ENCODE measurements at regions not wholly inside any gene's neighbourhood (a gene's known extent, or its start where the extent isn't known, plus 50 kb on each side); places are given as distances from the start of the nearest gene placed in this dataset.

DNA sequence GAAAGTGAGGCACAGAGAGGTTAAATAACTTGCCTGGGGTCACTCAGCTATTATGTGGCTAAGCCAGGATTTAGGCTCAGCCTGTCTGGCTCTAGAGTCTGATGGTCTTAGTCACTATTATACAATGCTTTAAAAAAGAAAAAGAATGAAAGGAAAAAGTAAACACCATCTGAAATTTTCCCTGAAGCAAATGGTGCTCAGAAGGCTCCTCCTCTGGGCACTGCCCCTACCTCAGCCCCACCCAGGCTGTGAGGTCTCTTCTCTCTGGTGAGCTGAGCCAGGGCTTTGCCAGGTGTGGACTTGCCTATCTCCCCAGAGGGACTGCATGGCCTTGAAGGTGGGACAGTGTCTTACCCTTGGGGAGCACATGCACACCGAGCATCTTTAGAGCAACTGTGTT lies 117.5 kb upstream of the DYRK2 start:
- Histone ChIP-seq H3K27me3 (ENCODE audit: control insufficient read depth, insufficient read depth, low read length, poor library complexity, severe bottlenecking) (no peaks in the 10 kb centered on the region), H3K4me3 (ENCODE audit: insufficient read depth, low read depth, low read length) (no peak overlapping the region), H3K27ac (ENCODE audit: insufficient read depth, low read depth, low read length, poor library complexity, severe bottlenecking) (no peak overlapping the region), H3K4me1 (ENCODE audit: control insufficient read depth, insufficient read depth, low read length) (peaks cover 6% of the 10 kb centered on the region), H3K9me3 (ENCODE audit: control insufficient read depth, low read length) (no peaks in the 10 kb centered on the region), H3K36me3 (ENCODE audit: control insufficient read depth, insufficient read depth, low read length) (no peaks in the 10 kb centered on the region)
- 80 to 95% methylated on average over 1 of the region's 1 CpG for WGBS, 2 experiments

DNA sequence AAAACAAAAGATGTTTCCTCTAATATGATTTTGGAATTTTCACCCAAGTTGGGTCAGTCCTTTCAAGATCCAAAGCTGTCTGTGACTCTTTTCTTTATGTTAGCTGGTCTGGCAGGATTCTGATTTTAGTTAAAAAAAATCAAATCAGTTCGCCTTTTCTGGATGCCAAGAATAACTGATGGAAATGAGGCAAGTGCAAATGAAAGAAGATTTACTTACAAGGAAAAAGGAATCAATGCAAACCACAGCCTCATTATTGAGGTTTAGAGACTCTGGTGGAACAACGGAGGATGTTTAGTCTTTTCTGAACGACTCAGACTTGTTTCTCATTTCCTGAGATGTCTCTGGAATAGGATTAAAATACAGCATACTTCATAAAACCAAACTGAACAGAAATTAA lies 117.0 kb upstream of the DYRK2 start:
- Histone ChIP-seq H3K36me3 (ENCODE audit: control insufficient read depth, insufficient read depth, low read length) (no peaks in the 10 kb centered on the region), H3K27ac (ENCODE audit: insufficient read depth, low read depth, low read length, poor library complexity, severe bottlenecking) (no peak overlapping the region), H3K4me3 (ENCODE audit: insufficient read depth, low read depth, low read length) (no peak overlapping the region), H3K27me3 (ENCODE audit: control insufficient read depth, insufficient read depth, low read length, poor library complexity, severe bottlenecking) (no peaks in the 10 kb centered on the region), H3K4me1 (ENCODE audit: control insufficient read depth, insufficient read depth, low read length) (peaks cover 6% of the 10 kb centered on the region), H3K9me3 (ENCODE audit: control insufficient read depth, low read length) (no peaks in the 10 kb centered on the region)
- 91 to 98% methylated on average over 2 to 3 of the region's 3 CpGs for WGBS, 2 experiments

DNA sequence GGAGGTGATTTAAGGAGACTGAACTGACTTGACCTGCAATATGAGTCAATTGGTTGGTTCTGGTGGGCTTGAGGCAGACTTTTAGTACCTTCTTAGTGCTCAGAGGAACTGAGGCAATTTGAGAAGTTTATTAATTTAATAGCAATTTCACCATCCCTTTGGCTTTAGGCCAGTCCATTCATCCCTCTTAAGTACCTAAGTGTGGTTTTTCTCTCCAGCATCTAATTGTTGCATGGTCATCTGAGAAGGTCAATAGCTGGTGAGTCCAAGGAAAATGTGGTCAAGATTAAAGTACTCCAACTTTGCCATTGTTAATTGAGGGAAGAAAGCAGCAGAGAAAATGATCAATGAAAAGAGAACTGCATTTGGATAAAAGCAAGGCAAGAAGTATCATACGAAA lies 115.4 kb upstream of the DYRK2 start:
- Histone ChIP-seq H3K36me3 (ENCODE audit: control insufficient read depth, insufficient read depth, low read length) (no peaks in the 10 kb centered on the region), H3K4me3 (ENCODE audit: insufficient read depth, low read depth, low read length) (no peak overlapping the region), H3K9me3 (ENCODE audit: control insufficient read depth, low read length) (no peaks in the 10 kb centered on the region), H3K4me1 (ENCODE audit: control insufficient read depth, insufficient read depth, low read length) (peaks cover 6% of the 10 kb centered on the region), H3K27ac (ENCODE audit: insufficient read depth, low read depth, low read length, poor library complexity, severe bottlenecking) (no peak overlapping the region), H3K27me3 (ENCODE audit: control insufficient read depth, insufficient read depth, low read length, poor library complexity, severe bottlenecking) (no peaks in the 10 kb centered on the region)
- 93 to 94% methylated on average over 1 of the region's 1 CpG for WGBS, 2 experiments

DNA sequence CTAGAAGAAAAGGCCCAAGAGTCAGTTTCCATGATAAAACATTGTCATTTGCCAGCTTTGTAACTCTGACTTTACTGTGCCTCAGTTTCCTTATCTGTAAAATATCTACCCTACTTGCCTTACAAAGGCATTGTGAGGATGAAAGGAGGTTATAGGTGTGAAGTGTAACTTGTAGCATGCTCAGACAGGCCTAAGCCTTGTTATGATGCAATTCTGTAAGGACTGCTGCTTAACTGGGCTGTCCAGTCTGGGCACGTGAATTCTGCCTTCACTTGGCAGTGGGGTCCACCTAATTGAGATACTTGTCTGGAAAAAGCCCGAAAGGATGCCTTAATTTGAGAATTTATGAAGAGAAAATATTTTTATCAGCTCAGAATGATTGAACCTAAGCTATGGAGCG lies 114.5 kb upstream of the DYRK2 start:
- WGBS, 2 experiments: 84 to 92% methylated on average over 3 of the region's 3 CpGs
- no peak overlapping the region for H3K27ac ChIP-seq (ENCODE audit: insufficient read depth, low read depth, low read length, poor library complexity, severe bottlenecking)
- H3K9me3 ChIP-seq (ENCODE audit: control insufficient read depth, low read length): no peaks in the 10 kb centered on the region
- no peaks in the 10 kb centered on the region for H3K27me3 ChIP-seq (ENCODE audit: control insufficient read depth, insufficient read depth, low read length, poor library complexity, severe bottlenecking)
- H3K4me1 ChIP-seq (ENCODE audit: control insufficient read depth, insufficient read depth, low read length): peaks cover 6% of the 10 kb centered on the region
- no peaks in the 10 kb centered on the region for H3K36me3 ChIP-seq (ENCODE audit: control insufficient read depth, insufficient read depth, low read length)
- no peak overlapping the region for H3K4me3 ChIP-seq (ENCODE audit: insufficient read depth, low read depth, low read length)

DNA sequence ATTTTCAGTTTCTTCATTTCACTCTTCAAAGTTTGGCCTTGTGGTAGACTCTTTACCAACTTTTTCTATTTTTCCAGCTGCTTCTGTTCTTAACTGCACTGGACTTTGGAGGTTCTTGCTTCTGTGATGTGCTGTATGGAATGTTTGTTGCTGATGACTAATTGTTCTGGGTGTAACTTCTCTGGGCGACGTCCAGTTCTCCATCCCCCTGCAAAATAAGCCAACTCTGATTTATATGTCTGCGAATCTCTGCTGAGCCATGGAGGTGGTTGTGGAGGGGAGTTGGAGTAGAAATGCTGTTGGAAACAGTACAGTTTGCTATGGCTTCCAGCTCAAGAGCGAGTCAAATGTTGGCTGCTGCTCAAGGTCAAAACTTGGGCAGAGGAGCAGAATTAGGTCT lies 113.9 kb upstream of the DYRK2 start:
- H3K36me3 ChIP-seq (ENCODE audit: control insufficient read depth, insufficient read depth, low read length): no peaks in the 10 kb centered on the region
- peaks cover 6% of the 10 kb centered on the region for H3K4me1 ChIP-seq (ENCODE audit: control insufficient read depth, insufficient read depth, low read length)
- no peaks in the 10 kb centered on the region for H3K9me3 ChIP-seq (ENCODE audit: control insufficient read depth, low read length)
- H3K27ac ChIP-seq (ENCODE audit: insufficient read depth, low read depth, low read length, poor library complexity, severe bottlenecking): no peak overlapping the region
- WGBS, 2 experiments: 96 to 97% methylated on average over 4 of the region's 4 CpGs
- H3K27me3 ChIP-seq (ENCODE audit: control insufficient read depth, insufficient read depth, low read length, poor library complexity, severe bottlenecking): no peaks in the 10 kb centered on the region
- no peak overlapping the region for H3K4me3 ChIP-seq (ENCODE audit: insufficient read depth, low read depth, low read length)

DNA sequence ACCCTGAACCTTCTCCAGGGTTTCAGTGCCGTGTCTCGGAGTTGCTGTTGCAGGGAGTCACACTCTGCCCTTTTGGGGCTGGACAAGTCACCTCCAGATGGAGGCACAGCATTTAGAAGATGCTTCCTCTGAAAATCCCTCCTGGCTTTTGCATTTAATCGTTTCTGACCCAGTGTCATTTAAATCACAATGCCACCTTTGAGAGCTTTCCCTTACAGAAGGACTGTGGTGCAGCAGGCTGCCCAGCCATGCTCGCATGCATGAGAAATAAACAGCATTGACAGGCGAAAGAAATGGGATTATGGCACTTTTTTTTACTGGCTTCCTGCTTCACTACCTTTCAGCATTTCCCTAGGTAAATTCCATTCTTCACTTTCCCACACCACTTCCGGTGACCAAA lies 113.4 kb upstream of the DYRK2 start:
- 59 to 66% methylated on average over 5 to 6 of the region's 6 CpGs for WGBS, 2 experiments
- no peaks in the 10 kb centered on the region for H3K9me3 ChIP-seq (ENCODE audit: control insufficient read depth, low read length)
- H3K27me3 ChIP-seq (ENCODE audit: control insufficient read depth, insufficient read depth, low read length, poor library complexity, severe bottlenecking): no peaks in the 10 kb centered on the region
- peaks cover 6% of the 10 kb centered on the region for H3K4me1 ChIP-seq (ENCODE audit: control insufficient read depth, insufficient read depth, low read length)
- H3K36me3 ChIP-seq (ENCODE audit: control insufficient read depth, insufficient read depth, low read length): no peaks in the 10 kb centered on the region
- H3K4me3 ChIP-seq (ENCODE audit: insufficient read depth, low read depth, low read length): no peak overlapping the region
- no peak overlapping the region for H3K27ac ChIP-seq (ENCODE audit: insufficient read depth, low read depth, low read length, poor library complexity, severe bottlenecking)

DNA sequence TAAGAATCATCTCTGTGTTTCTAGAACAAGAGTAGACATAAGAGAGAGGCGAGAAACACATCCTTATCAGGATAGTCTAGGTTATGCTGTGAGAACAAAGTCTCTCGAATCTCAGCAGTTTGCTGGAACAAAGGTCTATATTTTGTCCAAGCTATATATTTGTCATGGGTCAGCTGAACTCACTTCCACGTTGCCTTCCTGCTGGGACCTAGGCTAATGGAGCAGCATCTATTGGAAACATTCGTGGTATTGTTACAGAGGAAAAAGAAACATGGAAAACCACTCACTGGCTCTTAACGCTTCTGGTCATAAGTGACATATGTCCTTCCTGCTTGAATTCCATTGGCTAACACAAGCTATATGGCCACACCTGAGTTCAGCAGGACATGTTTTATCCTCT lies 112.6 kb upstream of the DYRK2 start:
- H3K4me1 ChIP-seq (ENCODE audit: control insufficient read depth, insufficient read depth, low read length): peaks cover 6% of the 10 kb centered on the region
- H3K9me3 ChIP-seq (ENCODE audit: control insufficient read depth, low read length): no peaks in the 10 kb centered on the region
- H3K4me3 ChIP-seq (ENCODE audit: insufficient read depth, low read depth, low read length): no peak overlapping the region
- no peaks in the 10 kb centered on the region for H3K27me3 ChIP-seq (ENCODE audit: control insufficient read depth, insufficient read depth, low read length, poor library complexity, severe bottlenecking)
- no peaks in the 10 kb centered on the region for H3K36me3 ChIP-seq (ENCODE audit: control insufficient read depth, insufficient read depth, low read length)
- H3K27ac ChIP-seq (ENCODE audit: insufficient read depth, low read depth, low read length, poor library complexity, severe bottlenecking): no peak overlapping the region
- WGBS, 2 experiments: 95% methylated on average over 5 of the region's 5 CpGs

DNA sequence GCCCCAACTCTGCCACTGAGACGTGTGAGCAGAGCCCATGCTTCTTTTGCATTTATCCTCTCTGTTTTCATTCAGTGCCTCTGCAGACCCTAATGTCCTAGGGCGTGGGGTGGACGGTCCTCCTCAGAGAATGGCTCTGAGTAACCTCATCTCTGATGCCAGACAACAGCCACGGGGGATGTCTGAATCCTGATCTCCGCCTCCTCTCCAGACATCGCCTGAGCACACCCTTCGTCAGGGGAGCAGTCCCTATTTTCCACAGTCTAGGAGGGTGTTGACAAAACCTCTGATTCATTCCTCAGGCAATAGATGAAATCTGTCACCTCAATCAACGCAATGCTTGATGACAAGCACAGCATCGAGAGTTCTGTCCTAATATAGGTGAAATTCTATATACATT lies 109.2 kb upstream of the DYRK2 start:
- H3K9me3 ChIP-seq (ENCODE audit: control insufficient read depth, low read length): no peaks in the 10 kb centered on the region
- no peaks in the 10 kb centered on the region for H3K36me3 ChIP-seq (ENCODE audit: control insufficient read depth, insufficient read depth, low read length)
- H3K4me1 ChIP-seq (ENCODE audit: control insufficient read depth, insufficient read depth, low read length): peaks cover 6% of the 10 kb centered on the region
- no peaks in the 10 kb centered on the region for H3K27me3 ChIP-seq (ENCODE audit: control insufficient read depth, insufficient read depth, low read length, poor library complexity, severe bottlenecking)
- no peak overlapping the region for H3K27ac ChIP-seq (ENCODE audit: insufficient read depth, low read depth, low read length, poor library complexity, severe bottlenecking)
- 87 to 91% methylated on average over 8 to 9 of the region's 9 CpGs for WGBS, 2 experiments
- no peak overlapping the region for H3K4me3 ChIP-seq (ENCODE audit: insufficient read depth, low read depth, low read length)

DNA sequence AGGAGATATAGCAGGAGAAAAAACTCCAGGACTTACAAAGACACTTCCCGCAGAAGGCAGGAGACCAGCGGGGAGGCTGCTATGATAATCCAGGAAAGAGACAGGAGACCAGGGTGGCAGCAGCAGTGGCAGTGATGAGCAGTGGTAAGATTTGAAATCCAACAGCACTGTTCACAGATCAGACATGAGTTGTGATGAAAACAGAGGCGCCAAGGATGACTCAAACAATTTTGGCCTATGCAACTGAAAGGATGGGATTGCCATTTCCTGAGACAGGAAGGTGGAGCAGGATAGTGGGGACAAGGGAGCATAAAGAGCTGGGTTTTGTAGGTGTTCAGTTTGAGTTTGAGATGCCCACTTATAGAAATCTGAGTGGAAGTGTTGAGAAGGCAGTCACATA lies 108.6 kb upstream of the DYRK2 start:
- WGBS, 2 experiments: 87 to 90% methylated on average over 3 of the region's 3 CpGs

DNA sequence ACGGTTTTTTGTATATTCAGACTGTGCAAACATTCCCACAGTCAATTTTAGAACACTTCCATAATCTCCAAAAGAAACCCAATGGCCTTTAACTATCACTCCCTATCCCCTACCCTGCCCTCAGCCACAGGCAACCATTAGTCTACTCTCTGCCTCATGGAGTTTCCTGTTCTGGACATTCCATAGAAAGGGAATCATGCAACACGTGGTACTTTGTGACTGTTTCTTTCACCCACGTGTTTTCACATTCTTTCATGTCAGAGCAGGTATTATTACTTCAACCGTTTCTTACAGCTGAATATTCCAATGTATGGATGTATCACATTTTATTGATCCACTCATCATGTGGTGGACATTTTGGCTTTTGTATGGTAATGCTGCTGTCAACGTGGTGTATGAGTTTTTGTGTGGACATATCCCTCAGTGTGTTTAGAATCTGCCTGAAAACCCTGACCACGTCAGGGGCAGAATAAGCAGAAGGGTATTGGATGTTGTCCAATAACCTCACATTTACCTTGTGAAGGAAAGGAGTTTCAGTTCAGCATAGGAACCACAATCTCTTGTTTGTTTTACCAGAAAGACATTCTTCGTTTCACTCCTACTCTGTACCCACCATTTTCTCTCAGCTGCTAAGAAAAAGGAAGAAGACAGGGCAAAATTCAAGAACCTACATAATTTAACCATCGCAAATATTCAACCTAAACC lies 107.5 kb upstream of the DYRK2 start:
- Histone ChIP-seq H3K27ac (ENCODE audit: insufficient read depth, low read depth, low read length, poor library complexity, severe bottlenecking) (no peak overlapping the region), H3K4me3 (ENCODE audit: insufficient read depth, low read depth, low read length) (no peak overlapping the region), H3K4me1 (ENCODE audit: control insufficient read depth, insufficient read depth, low read length) (no peaks in the 10 kb centered on the region), H3K36me3 (ENCODE audit: control insufficient read depth, insufficient read depth, low read length) (no peaks in the 10 kb centered on the region), H3K27me3 (ENCODE audit: control insufficient read depth, insufficient read depth, low read length, poor library complexity, severe bottlenecking) (no peaks in the 10 kb centered on the region), H3K9me3 (ENCODE audit: control insufficient read depth, low read length) (no peaks in the 10 kb centered on the region)
- 85 to 87% methylated on average over 8 of the region's 8 CpGs for WGBS, 2 experiments

More for the DNA sequence above, 108.6 kb upstream of the DYRK2 start:
- Histone ChIP-seq H3K27ac (ENCODE audit: insufficient read depth, low read depth, low read length, poor library complexity, severe bottlenecking) (no peak overlapping the region), H3K27me3 (ENCODE audit: control insufficient read depth, insufficient read depth, low read length, poor library complexity, severe bottlenecking) (no peaks in the 10 kb centered on the region), H3K36me3 (ENCODE audit: control insufficient read depth, insufficient read depth, low read length) (no peaks in the 10 kb centered on the region), H3K4me3 (ENCODE audit: insufficient read depth, low read depth, low read length) (no peak overlapping the region), H3K4me1 (ENCODE audit: control insufficient read depth, insufficient read depth, low read length) (peaks cover 6% of the 10 kb centered on the region), H3K9me3 (ENCODE audit: control insufficient read depth, low read length) (no peaks in the 10 kb centered on the region)

DNA sequence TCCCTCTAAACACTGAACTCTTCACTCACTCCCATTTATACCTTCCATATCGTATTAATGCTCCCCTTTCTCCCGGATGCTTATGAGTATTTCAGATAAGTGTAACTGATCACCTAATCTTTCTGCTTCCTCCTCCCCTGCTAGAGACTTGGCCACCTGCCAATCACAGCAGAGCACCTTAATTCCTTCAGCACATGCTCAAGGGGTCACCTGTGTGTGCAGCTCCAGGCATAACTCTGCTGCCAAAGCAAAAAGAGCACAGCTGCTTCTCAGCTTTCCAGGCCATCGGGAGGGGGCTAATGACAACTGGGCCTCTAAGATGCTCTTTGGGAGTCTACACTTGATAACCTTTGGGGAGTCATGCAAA lies 106.9 kb upstream of the DYRK2 start:
- Histone ChIP-seq H3K36me3 (ENCODE audit: control insufficient read depth, insufficient read depth, low read length) (no peaks in the 10 kb centered on the region), H3K4me3 (ENCODE audit: insufficient read depth, low read depth, low read length) (no peak overlapping the region), H3K27ac (ENCODE audit: insufficient read depth, low read depth, low read length, poor library complexity, severe bottlenecking) (no peak overlapping the region), H3K9me3 (ENCODE audit: control insufficient read depth, low read length) (no peaks in the 10 kb centered on the region), H3K27me3 (ENCODE audit: control insufficient read depth, insufficient read depth, low read length, poor library complexity, severe bottlenecking) (no peaks in the 10 kb centered on the region), H3K4me1 (ENCODE audit: control insufficient read depth, insufficient read depth, low read length) (no peaks in the 10 kb centered on the region)
- WGBS, 2 experiments: 94 to 96% methylated on average over 3 of the region's 3 CpGs
